ENCODE measurements at regions not wholly inside any gene's neighbourhood (a gene's known extent, or its start where the extent isn't known, plus 50 kb on each side); places are given as distances from the start of the nearest gene placed in this dataset.

DNA sequence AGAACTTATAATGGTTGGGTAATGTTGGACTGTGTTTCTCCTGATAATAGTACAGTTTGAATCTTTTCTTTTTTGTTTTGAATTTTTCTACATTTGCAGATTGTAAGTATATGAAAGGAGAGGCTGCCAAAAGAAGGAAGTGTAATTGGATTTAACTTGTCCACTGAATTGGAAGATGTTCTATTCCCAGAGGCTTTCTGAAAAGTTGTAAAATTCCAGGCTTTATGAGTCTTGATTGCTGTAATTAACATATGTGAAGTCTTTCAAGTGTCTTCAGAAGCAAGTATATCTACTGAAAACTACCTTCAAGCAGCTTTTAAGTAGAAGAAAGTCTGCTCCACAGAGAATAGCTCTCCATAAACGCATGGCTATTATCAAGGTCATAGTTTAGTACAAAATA is 2456.4 kb downstream of the PCDH7 start:
- TF ChIP-seq EZH2phosphoT487 (IDR thresholded peaks at IDR 0.05; ENCODE audit: insufficient read depth, low read depth) (no peak), EZH2 (IDR thresholded peaks at IDR 0.05; ENCODE audit: insufficient read depth, poor library complexity, severe bottlenecking) (no peak)
